ENCODE measurements at regions not wholly inside any gene's neighbourhood (a gene's known extent, or its start where the extent isn't known, plus 50 kb on each side); places are given as distances from the start of the nearest gene placed in this dataset.
"Not testable (repeated sequence)": the region's sequence is repeated elsewhere in the genome, so short reads cannot be mapped to it uniquely, and the experiment has no call there.

- Histone ChIP-seq H3K4me1 (ENCODE audit: insufficient read depth, low read length) (no peaks in the 10 kb centered on the region), H3K4me3 (ENCODE audit: low read depth in 1 of 2, low read length in 2 of 2) (no peak overlapping the region), H3K27ac (ENCODE audit: low read depth, low read length) (no peak overlapping the region), H3K9me3 (ENCODE audit: low read length) (no peaks in the 10 kb centered on the region), H3K9ac (ENCODE audit: low read length) (no peak overlapping the region), H3K36me3 (ENCODE audit: insufficient read depth, low read length) (no peaks in the 10 kb centered on the region), H3K27me3 (ENCODE audit: control insufficient read depth in 1 of 2, insufficient read depth in 2 of 2, low read length in 2 of 2) (peaks cover 0 to 4% of the 10 kb centered on the region in 2 donors)
Measured at GRCh38 chr6:27747637-27748036, 164.6 kb downstream of the OR2B2 start.

GRCh38 chr6:27746860-27747259 lies 165.3 kb downstream of the OR2B2 start:
- not testable (repeated sequence) for H3K27me3 ChIP-seq (ENCODE audit: control insufficient read depth in 1 of 2, insufficient read depth in 2 of 2, low read length in 2 of 2); H3K36me3 ChIP-seq (ENCODE audit: insufficient read depth, low read length); H3K9me3 ChIP-seq (ENCODE audit: low read length); H3K9ac ChIP-seq (ENCODE audit: low read length); H3K27ac ChIP-seq (ENCODE audit: low read depth, low read length); H3K4me1 ChIP-seq (ENCODE audit: insufficient read depth, low read length); H3K4me3 ChIP-seq (ENCODE audit: low read depth in 1 of 2, low read length in 2 of 2)

- Histone ChIP-seq H3K9ac (ENCODE audit: low read length) (no peak overlapping the region), H3K9me3 (ENCODE audit: low read length) (no peaks in the 10 kb centered on the region), H3K36me3 (ENCODE audit: insufficient read depth, low read length) (no peaks in the 10 kb centered on the region), H3K27ac (ENCODE audit: low read depth, low read length) (no peak overlapping the region), H3K4me3 (ENCODE audit: low read depth in 1 of 2, low read length in 2 of 2) (no peak overlapping the region), H3K4me1 (ENCODE audit: insufficient read depth, low read length) (no peaks in the 10 kb centered on the region), H3K27me3 (ENCODE audit: control insufficient read depth in 1 of 2, insufficient read depth in 2 of 2, low read length in 2 of 2) (peaks cover 0 to 4% of the 10 kb centered on the region in 2 donors)
Measured at GRCh38 chr6:27743787-27744186, 168.4 kb downstream of the OR2B2 start.

- H3K4me1 ChIP-seq (ENCODE audit: insufficient read depth, low read length) = no peaks in the 10 kb centered on the region
- peaks cover 0 to 4% of the 10 kb centered on the region in 2 donors for H3K27me3 ChIP-seq (ENCODE audit: control insufficient read depth in 1 of 2, insufficient read depth in 2 of 2, low read length in 2 of 2)
- H3K4me3 ChIP-seq (ENCODE audit: low read depth in 1 of 2, low read length in 2 of 2) = no peak overlapping the region
- no peaks in the 10 kb centered on the region for H3K9me3 ChIP-seq (ENCODE audit: low read length)
- no peaks in the 10 kb centered on the region for H3K36me3 ChIP-seq (ENCODE audit: insufficient read depth, low read length)
- H3K27ac ChIP-seq (ENCODE audit: low read depth, low read length) = no peak overlapping the region
- H3K9ac ChIP-seq (ENCODE audit: low read length) = no peak overlapping the region
Measured at GRCh38 chr6:27742833-27743573, 169.2 kb downstream of the OR2B2 start.

- H3K36me3 ChIP-seq (ENCODE audit: insufficient read depth, low read length); H3K9me3 ChIP-seq (ENCODE audit: low read length): not testable (repeated sequence)
Measured at GRCh38 chr6:27739902-27740301, 172.3 kb downstream of the OR2B2 start.

DNA sequence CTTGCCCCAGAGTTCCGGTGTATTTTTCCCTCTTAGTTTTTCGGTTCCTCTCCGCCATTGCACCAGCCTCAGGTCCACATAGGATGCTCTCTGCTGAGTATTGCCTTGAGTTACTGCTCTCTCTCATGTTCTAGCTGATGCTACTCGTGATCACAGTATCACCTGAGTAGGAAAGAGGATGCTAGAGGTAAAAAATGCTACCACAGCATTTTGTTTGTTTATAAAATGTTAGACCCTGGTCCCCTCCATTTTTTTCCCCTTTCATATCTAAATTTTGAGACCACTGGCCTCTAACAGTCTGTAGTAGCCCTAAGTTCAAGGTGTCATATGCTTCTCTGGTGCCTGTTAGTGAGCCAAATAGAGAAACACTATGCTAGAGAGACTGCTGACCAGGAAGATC lies 175.5 kb downstream of the OR2B2 start:
- no peaks in the 10 kb centered on the region for H3K9me3 ChIP-seq (ENCODE audit: low read length)
- H3K27me3 ChIP-seq (ENCODE audit: control insufficient read depth in 1 of 2, insufficient read depth in 2 of 2, low read length in 2 of 2) = no peaks in the 10 kb centered on the region
- no peak overlapping the region for H3K27ac ChIP-seq (ENCODE audit: low read depth, low read length)
- no peak overlapping the region for H3K9ac ChIP-seq (ENCODE audit: low read length)
- H3K4me3 ChIP-seq (ENCODE audit: low read depth in 1 of 2, low read length in 2 of 2) = no peak overlapping the region
- H3K36me3 ChIP-seq (ENCODE audit: insufficient read depth, low read length) = no peaks in the 10 kb centered on the region
- H3K4me1 ChIP-seq (ENCODE audit: insufficient read depth, low read length) = no peaks in the 10 kb centered on the region

More at GRCh38 chr6:27739902-27740301, 172.3 kb downstream of the OR2B2 start:
- H3K4me3 ChIP-seq (ENCODE audit: low read depth in 1 of 2, low read length in 2 of 2); H3K27me3 ChIP-seq (ENCODE audit: control insufficient read depth in 1 of 2, insufficient read depth in 2 of 2, low read length in 2 of 2); H3K9ac ChIP-seq (ENCODE audit: low read length); H3K4me1 ChIP-seq (ENCODE audit: insufficient read depth, low read length); H3K27ac ChIP-seq (ENCODE audit: low read depth, low read length): not testable (repeated sequence)

DNA sequence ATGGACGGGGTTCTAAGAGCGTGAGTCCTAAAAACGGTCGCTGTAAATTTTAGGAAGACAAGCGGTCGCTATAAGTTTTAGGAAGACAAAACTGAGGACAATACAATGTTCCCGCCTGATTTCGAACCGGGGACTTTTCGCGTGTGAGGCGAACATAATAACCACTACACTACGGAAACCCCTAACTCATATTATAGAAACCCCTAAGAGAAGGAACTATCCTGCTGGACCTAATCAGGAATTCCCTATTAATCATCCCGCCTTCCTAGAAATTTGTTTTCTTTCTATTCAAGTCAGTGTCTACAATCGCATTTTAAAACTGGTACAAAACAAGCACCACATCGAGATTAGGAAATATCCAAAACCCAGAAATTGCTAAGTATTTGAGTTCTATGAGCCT lies 183.8 kb downstream of the OR2B2 start:
- Histone ChIP-seq H3K27me3 (ENCODE audit: control insufficient read depth in 1 of 2, insufficient read depth in 2 of 2, low read length in 2 of 2) (peaks cover 0 to 4% of the 10 kb centered on the region in 2 donors), H3K36me3 (ENCODE audit: insufficient read depth, low read length) (no peaks in the 10 kb centered on the region), H3K4me3 (ENCODE audit: low read depth in 1 of 2, low read length in 2 of 2) (no peak overlapping the region), H3K9me3 (ENCODE audit: low read length) (no peaks in the 10 kb centered on the region), H3K27ac (ENCODE audit: low read depth, low read length) (no peak overlapping the region), H3K4me1 (ENCODE audit: insufficient read depth, low read length) (no peaks in the 10 kb centered on the region), H3K9ac (ENCODE audit: low read length) (no peak overlapping the region)

- Histone ChIP-seq H3K27ac (ENCODE audit: low read depth, low read length) (no peak overlapping the region), H3K27me3 (ENCODE audit: control insufficient read depth in 1 of 2, insufficient read depth in 2 of 2, low read length in 2 of 2) (peaks cover 3 to 4% of the 10 kb centered on the region in 2 donors), H3K4me1 (ENCODE audit: insufficient read depth, low read length) (no peaks in the 10 kb centered on the region), H3K9ac (ENCODE audit: low read length) (no peak overlapping the region), H3K9me3 (ENCODE audit: low read length) (no peaks in the 10 kb centered on the region), H3K4me3 (ENCODE audit: low read depth in 1 of 2, low read length in 2 of 2) (no peak overlapping the region), H3K36me3 (ENCODE audit: insufficient read depth, low read length) (no peaks in the 10 kb centered on the region)
Measured at GRCh38 chr6:27726619-27727023, 185.6 kb downstream of the OR2B2 start.

- H3K4me3 ChIP-seq (ENCODE audit: low read depth in 1 of 2, low read length in 2 of 2) = no peak overlapping the region
- no peak overlapping the region for H3K9ac ChIP-seq (ENCODE audit: low read length)
- no peaks in the 10 kb centered on the region for H3K9me3 ChIP-seq (ENCODE audit: low read length)
- no peak overlapping the region for H3K27ac ChIP-seq (ENCODE audit: low read depth, low read length)
- peaks cover 3 to 4% of the 10 kb centered on the region in 2 donors for H3K27me3 ChIP-seq (ENCODE audit: control insufficient read depth in 1 of 2, insufficient read depth in 2 of 2, low read length in 2 of 2)
- no peaks in the 10 kb centered on the region for H3K36me3 ChIP-seq (ENCODE audit: insufficient read depth, low read length)
- no peaks in the 10 kb centered on the region for H3K4me1 ChIP-seq (ENCODE audit: insufficient read depth, low read length)
Measured at GRCh38 chr6:27720607-27721580, 191.3 kb downstream of the OR2B2 start.

GRCh38 chr6:27719039-27719438 lies 193.2 kb downstream of the OR2B2 start:
- not testable (repeated sequence) for H3K9me3 ChIP-seq (ENCODE audit: low read length); H3K27ac ChIP-seq (ENCODE audit: low read depth, low read length); H3K27me3 ChIP-seq (ENCODE audit: control insufficient read depth in 1 of 2, insufficient read depth in 2 of 2, low read length in 2 of 2); H3K4me1 ChIP-seq (ENCODE audit: insufficient read depth, low read length); H3K9ac ChIP-seq (ENCODE audit: low read length); H3K4me3 ChIP-seq (ENCODE audit: low read depth in 1 of 2, low read length in 2 of 2); H3K36me3 ChIP-seq (ENCODE audit: insufficient read depth, low read length)

DNA sequence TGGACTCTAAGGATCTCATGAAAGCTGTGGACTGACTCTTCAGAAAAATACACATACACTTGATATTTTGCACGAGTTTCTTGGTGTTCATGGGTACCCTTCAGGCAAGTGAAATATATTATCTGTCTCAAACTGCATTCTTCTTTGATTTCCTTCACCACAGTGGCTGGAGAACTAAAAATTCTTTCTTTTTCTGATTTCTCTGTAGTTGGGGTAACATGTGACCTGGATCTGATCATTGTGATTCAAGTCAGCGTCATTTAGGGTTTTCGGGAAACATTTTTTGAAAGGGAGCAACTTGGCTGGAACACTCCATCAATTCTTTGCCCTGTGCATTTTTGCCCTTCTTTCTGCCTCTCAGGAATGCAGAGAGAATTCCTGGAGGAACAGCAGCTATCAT lies 205.8 kb downstream of the OR2B2 start:
- H3K27ac ChIP-seq (ENCODE audit: low read depth, low read length) = no peak overlapping the region

More for the DNA sequence above, 205.8 kb downstream of the OR2B2 start:
- Histone ChIP-seq H3K4me1 (ENCODE audit: insufficient read depth, low read length) (no peaks in the 10 kb centered on the region), H3K9me3 (ENCODE audit: low read length) (no peaks in the 10 kb centered on the region), H3K36me3 (ENCODE audit: insufficient read depth, low read length) (no peaks in the 10 kb centered on the region), H3K9ac (ENCODE audit: low read length) (no peak overlapping the region), H3K4me3 (ENCODE audit: low read depth in 1 of 2, low read length in 2 of 2) (no peak overlapping the region), H3K27me3 (ENCODE audit: control insufficient read depth in 1 of 2, insufficient read depth in 2 of 2, low read length in 2 of 2) (no peaks in the 10 kb centered on the region)

Data from muscle layer of colon (tissue), 2 donors.